Fibroblast of gingiva (primary cell): ENCODE measurements at regions not wholly inside any gene's neighbourhood (a gene's known extent, or its start where the extent isn't known, plus 50 kb on each side); places are given as distances from the start of the nearest gene placed in this dataset.

ENCODE experiments used
- DNase-seq: peaks from one replicate; pipeline ENCODE4 v3.0.0-alpha.2; 2011; ENCODE audit warnings: low read depth

DNA sequence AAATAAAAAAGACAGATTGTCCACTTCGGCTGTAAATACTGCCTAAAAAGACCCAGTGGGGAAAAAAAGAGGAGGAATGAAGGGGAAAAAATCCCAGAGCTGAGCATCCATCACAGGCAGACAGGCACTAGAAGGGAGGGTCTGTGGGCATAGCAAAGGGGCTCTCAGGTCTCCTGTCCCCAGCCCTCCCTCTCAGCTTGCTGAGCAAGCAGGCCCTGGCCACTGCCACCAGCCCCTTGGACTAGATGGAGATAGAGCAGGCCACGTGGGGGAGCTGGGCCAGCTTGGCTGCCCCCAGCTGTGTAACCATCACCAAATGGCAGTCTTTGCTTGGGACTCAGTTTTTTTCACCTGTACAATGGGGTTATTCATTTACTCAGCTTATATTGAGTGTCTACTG is 141.6 kb upstream of the UNC5B start:
- no peak for DNase-seq

DNA sequence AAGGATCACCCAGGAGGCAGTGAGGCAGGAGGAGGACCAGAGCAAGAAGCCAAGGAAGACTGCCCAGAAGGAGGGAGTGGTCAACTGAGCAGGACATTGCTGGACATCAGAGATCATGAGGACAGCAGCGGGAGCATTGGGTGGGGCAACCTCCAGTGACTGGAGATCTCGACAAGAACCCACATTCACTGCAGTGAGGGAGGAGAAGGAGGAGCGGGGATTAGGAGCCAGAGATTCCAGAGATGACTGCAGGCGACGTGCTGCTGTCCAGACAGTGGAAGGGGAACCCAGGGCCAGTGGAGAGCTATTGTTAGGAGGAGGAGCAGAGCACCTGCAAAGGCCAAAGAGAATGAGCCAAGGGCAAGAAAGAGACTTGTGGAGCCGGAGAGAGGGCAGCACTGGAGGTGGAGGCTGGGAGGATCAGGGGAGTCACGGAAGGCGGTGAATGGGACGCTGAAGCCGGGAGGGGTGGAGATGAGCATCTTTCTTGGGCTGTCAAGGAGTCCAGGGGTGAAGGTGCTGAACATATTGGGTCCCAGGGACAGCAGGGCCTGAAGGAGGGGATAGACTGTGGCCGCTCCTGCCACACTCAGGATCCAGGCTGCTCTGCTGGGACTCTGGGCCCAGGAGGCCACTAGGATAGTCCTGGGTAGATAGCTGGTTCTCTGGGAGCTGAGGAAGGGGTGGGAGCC is 140.1 kb upstream of the UNC5B start:
- no peak for DNase-seq

DNA sequence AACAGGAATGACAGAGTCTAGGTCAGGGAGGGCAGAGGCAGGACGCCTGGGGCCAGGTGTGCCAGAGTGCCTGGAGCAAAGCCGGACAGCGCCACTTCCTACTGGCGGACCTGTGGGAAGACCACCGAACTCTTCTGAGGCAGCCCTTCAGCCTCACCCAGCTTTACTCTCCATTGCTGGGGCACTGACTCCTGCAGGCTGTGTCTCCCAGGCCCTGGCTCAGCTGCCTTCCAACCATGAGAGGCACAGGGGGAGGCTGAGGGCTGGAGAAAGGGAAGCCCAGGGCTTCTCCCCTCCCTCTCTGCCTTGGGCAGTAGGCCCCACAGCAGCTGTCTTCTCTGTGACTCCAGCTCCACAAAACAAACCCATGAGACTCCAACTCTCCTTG is 139.6 kb upstream of the UNC5B start:
- DNase-seq, result no peak

DNA sequence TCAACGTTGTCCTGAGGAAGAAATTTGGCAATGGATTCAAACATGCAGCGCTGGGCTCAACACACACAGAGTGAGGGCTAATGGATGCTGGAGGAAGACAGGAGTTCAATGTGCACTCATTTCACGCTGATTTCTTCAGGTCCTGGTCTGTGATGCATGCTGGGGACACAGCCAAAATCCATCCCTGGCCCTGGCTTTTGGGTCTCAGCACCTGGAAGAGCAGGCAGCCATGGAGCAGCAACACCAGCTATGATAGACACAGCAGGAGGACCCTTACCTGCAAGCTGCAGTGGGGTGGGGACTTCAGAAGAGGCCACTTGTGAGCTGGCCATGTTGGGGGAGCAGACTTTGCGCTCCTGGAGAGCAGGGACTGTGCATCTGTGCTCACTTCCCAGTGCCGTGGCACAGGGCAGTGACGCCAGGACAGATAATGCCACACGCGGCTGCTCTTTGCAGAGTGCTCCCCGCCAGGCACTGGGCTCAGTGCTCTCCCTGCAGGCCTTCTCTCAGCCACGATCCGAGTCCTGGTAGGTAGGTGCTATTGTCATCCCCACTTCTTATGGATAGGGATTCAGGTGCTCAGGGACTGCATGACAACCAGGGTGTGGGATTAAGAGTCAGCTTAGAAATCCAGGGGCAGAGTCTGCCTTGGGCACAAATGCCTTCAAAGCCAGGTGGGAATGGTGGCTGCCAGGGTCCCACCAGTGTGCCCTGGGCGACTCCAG is 138.8 kb upstream of the UNC5B start:
- no peak for DNase-seq

DNA sequence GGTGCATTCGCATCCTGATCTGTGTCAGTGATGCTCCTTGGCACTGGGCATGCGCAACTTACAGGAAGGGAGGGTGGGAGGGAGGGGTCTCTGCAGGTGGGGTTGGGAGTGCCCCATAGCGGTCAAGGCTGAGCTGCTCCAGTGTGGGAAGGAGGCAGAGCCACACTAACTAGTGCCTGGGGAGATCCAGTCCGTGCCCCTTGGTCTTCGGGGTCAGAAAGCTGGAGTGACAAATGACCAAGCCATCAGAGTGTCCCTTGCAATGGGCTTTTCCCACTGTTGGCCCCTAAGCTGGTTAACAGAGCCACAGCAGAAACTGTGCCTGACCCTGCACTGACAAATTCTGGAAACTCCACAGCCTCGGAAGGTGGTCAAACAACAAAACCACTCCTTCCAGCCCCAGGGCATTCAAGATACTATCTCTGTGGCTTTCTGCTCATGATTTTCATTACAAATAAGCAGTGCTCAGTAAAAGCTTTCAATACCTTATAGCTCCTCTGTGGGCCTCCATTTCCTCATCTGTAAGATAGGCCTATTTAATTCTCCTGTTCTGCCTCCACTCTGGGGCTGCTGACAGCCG is 138.1 kb upstream of the UNC5B start:
- no peak for DNase-seq

DNA sequence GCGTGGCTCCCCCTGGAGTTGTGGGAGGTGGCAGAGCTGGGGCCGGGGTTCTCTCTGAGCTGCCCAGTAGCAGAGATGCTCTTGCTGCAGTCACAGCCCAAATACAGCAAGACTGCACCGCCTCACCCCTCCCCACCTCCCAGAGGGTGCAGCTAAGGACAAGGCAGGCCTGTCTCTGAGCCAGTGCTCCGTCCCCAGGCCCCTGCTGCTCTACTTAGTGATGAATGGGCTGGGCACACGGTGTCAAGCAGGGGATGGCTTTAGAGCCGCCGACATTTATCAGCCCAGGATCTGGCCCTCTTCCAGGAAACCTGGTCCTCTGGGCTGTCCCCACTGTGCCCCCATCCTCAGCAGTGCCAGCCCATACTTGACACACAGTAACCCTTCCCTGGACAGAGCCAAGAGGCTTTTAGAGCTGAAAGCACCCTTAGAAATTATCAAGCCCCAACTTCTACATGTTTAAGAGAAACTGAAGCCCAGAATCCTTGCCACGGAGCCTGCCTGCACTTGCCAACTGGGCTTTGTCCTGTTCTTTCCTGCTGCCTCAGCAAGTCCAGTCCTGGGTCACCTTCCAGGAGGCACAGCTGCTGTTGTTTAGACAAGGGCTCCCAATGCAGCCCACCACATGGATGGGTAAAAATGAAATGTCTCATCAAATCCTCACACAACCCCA is 137.1 kb upstream of the UNC5B start:
- no peak for DNase-seq

DNA sequence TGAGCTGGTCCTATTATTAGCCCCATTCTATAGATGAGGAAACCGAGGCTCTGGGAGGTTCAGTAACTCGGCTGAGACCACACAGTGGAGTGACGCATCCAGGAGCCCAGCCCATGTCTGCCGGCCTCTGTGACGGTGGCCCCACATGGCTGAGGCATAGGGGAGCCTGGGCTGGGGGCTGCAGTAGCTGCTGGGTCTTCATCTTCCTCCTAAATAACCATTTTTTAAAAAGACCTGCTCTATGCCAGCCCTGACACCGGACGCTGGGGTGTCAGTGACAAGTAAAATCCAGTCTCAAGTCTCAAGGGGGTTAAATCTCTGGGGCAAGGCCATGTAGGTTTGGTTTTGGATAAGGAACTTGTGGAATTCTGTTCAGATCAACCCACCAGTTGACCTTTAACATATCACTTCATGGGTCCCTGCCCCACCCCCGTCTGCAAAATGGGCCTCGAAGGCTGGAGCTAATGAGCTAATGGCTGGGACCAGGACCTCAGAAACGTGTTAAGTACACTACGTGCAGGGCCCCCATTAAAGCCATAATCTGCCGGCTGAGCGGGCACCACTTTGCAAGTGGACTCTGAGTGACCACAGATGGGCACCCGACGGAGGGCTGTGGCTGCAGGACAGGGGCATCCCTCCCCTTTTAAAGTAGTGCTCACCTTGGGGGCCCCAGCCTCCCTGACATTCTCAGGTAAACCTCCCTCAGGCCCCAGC is 136.5 kb upstream of the UNC5B start:
- DNase-seq, result no peak

DNA sequence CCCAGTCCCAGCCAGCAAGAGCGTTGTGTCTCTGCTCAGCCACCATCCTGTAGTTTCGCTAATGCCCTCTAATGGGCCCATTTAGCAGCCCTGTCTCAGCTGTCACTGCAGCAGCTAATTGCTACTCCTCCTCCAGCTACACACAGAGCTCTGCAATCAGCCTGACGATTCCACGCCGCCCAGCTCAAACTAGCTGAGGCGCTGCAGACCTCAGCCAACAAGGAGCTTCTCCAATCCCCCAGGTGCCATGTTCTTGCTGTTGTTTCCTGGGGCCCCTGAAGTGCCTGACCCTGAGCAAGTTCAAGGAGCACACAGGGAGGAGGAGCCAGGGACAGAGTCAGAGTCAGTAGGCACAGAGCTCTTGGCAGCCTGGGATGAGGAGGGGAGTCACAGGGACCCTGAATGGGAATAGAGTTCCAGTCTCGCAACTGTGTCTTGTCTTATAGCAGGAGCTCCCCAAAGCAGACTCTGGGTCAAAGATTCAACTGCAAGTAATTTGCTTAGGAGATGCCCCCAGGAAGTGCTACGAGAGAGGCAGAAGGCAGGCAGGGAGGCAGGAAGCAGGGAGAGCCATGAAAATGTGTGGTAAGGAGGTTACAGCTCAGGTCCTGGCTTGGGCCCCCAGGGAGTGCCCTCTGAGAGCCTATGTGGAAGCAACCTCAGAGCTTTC is 135.8 kb upstream of the UNC5B start:
- DNase-seq, result no peak

DNA sequence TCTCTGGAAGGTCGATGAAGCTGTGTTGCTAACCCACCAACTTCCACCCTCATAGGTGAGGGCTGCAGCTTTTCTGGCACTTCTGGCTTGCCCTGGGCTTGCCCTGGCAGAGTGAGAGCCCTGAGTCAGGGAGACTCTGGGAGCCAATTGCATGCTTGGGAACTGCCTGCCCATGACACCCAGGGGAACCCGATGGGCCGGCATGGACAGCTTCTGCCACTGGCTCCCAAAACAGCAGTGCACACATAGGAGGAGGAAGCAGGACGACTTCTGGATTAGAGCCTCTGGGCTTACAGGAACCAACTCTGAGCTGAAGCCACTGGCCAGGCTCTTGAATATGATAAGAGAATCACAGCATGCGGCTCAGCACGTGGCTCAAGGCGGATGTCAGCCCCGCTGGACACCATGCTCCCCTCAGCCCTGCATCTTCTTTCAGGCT is 135.2 kb upstream of the UNC5B start:
- DNase-seq, result no peak

DNA sequence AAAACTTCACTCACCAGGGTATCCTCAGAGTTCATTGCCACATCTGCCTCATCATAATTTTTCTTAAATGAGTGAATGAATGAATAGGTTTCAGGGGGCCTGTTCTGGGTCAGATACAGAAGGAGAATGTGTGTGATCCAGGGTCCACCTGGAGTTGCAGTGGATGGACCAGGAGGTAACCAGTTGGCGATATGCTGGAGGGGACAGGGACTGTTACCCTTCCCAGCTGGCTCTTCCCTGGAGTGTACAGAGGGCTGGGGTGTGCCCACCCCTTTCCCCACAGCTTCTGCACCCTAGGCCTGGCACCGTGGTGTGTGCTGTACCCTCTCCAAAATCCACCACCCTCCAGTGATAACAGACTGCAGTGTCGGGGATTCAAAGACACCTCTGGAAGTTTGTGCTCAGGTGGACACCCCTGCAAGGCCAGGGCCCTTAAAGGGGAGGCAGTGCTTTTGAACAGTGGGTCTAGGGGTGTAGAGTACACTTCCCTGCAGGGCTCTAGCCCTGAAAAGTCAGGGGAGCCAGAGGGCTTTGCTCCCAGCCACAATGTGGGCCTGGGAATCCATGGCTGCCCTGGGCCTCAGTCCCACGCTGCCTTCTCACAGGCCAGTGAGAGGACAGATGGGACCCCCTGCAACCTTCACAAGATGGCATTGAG is 134.4 kb upstream of the UNC5B start:
- no peak for DNase-seq

DNA sequence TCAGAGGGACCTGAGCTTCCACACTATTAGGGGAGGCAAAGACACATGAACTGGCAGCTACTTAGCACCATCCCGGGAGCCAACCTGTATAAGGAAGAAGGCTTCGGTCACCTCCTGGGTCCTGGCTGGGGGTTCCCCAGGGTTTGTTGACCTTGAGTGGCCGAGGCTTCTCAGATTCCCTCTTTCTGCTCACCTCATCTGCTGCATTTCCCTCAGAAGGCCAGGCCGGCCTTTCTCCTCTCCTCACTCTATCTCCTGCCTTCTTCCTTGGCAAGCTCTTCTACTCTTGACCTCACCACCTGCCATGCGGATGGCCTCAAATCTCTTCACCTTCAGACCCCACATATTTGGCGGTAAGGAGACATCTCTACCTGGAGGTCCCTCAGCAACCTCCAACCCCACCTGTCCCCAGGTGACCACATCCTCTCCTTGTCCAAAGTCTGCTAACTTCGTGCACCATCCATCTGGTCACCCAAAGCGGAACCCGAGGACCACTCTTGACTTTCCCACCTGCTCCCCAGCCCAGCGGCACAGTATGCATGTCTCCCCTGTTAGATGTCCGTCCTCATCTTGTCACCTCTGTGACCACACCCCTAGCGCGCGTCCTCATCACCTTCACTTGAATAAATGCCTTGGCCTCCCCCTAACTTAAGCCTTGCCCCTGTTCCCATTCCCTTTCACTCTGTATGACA is 133.8 kb upstream of the UNC5B start:
- no peak for DNase-seq

DNA sequence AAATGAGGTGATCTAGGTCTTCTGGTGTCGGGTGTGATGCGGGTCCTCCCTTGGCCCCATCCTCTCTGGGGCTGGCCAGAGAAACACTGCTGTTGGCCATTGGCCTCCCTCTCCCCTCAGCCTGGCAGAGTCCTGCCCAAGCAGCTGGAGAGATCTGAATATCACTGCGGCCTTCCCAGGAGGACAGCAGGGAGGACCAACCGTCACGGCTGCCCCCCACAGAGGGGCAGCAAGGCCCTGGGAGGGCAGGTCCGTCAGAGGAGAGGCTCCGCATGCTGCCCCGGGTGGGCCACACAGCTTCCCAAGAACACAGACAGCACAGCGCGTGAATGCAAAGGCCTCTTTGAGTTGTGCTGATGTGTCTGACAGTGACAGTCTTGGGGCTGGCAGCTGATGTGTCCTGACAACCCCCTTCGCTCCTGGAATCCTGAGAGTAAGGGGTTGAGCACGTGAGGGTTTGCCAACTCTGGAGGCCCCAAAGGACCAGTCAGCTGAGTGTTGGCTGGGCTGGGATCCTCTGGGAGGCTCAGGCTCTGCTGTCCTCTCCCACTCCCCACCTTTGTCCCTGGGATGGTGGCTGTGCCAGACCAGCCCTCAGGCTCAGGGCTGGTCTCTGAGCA is 132.5 kb upstream of the UNC5B start:
- DNase-seq, result no peak

DNA sequence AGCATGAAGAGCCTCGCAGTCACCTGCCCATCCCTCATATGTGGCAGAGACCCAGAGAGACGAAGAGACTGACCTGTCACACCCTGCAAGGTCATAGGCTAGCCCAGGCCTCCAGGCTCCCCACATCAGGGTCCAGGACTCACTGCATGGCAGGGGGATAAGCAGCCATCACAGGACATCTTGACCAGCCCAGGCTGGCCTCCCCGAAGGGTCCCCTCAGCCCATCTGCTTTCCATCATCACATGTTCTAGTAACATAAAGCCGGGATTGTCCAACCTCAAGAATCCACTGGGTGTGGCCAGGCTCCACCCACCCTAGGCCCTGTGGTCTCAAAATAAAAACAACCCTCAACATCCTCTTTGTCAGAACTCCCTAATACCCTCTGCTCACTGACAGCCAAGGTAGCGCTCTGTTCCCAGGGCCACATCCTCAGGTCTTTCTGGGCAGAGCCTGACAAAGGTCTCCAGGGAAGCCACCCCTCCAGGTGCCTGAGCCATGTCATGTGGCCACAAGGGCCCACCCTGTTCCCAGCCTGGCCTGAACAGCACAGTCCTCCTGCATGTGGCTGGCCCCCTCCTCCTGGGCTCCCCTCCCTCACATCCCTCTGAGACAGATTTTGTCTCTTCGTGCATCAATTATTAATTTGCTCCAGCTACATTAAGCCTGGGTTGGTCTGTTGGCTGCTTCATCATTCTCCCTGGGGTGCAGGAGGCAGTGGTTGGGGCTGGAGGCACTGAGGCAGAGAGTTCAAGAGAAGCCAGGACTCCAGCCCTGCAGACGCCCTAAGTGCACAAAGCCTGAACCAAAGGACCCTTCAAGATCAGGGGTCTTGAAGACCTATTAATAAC is 131.8 kb upstream of the UNC5B start:
- DNase-seq, result no peak

DNA sequence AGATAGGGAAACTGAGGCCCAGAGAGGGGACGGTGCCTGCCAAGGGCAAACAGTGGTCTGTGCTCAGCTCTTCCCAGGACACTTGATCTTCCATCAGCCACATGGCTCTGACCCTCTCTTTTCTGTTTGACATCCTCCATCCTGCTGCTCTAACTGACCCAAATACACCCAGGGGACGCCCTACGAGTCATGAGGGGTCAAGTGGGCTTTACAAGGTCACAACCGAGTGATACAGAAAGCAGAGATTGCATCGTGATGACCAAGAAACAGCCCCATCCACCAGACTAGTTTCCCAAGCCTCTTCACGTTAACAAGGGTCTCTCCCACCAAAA is 131.2 kb upstream of the UNC5B start:
- DNase-seq, result no peak

DNA sequence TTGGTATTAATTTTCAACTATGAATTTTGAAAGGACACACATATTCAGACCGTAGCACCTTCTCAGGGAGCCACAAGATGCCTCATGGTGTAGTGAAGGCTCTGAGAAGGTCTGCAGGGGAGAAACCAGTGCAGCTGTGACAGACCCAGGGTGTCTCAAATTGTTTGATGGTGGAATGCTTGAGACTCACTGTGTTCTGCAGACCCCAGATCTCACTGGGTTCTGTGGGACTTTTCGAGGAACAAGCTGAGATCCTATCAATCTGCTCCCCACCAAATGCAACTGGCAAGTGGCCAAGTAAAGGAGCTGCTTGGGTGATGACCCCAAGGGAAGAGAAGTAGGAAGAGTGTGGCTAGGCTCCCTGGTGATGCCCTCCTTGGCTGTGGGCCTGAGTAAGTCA is 130.5 kb upstream of the UNC5B start:
- no peak for DNase-seq

DNA sequence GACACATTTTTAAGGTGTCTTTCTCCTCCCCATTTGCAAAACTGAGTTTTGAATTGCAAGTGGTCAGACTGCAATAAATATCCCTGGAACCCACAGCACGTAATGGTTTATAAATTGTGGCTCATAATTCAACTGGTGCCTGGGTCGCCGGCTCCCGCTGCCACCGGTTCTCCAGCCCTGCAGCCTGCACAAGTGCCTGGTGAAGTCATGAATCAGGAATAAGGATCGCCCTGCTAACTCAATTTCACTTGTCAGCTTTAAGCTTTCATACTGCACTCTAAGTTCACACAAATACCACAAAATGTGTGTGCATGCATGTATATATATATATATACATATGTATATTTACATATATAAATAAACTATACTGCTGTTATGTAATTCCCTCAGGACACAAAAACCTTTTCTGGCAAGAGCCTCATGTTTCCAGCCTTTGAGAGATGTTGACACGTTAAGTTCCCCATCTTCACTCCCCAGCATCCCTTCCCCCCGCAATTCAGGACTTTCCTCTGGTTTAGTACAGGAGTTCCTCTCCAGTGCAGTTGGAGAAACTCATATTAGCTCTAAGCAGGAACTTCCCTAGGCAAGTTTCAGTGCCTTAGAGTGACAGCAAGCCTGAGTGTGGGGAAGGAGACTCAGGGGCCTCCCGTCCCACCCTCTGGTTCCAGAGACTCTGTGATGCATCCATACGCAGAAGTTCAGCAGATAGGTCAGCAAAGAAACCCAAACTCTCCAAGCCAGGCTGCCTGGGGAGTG is 129.2 kb upstream of the UNC5B start:
- no peak for DNase-seq

DNA sequence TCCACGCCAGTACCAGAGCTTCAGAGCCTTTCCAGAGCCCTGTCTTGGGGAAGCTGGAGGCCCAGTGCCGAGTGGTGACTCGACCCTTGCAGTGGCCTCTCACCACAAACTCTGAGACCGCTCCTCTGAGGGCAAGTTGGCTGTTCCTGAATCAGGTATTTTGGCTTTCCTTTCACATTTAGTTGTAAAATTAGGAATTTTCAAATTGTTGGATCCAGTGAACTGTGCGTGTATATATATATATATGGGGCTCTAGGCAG is 128.7 kb upstream of the UNC5B start:
- no peak for DNase-seq

DNA sequence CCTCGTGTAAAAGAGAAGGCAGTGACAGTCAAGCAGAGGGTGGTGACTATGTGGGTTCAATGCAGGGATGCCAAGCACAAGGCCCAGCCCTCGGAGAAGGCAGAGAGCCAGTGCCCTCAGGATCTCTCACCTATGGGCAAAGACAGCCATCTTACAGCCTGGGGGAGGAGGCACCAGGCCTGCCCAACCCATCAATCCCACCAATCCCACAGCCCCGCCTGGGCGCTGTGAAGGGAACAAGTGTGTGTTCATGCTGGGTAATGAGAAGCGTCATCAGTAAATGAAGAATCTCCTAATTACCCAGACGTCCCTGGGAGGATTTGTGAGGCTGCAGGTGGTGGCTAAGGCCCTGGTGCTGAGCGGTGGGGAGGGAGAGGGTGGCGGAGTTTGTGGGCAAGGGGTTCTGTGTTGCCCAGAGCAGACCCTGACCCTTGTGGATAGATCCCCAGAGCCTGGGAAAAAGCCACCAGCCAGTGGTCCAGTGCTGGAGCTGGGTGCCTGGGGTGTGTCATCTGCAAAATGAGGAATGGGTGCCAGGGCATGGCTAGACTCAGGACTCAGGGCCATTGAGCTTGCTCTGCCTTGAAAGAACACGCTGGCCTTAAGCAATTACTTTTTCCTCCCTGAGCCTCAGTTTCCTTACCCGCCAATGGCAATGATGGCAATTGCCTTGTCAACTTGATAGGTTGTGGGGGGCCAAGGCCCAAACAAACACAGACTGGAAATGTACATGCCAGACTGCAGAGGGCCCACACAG is 128.1 kb upstream of the UNC5B start:
- DNase-seq, result no peak
